ENCODE measurements at regions not wholly inside any gene's neighbourhood (a gene's known extent, or its start where the extent isn't known, plus 50 kb on each side); places are given as distances from the start of the nearest gene placed in this dataset.
"Not testable (repeated sequence)": the region's sequence is repeated elsewhere in the genome, so short reads cannot be mapped to it uniquely, and the experiment has no call there.

- DNase-seq (ENCODE audit: low read depth in 2 of 2, low spot score in 1 of 2): no peak
Observed at GRCh38 chr13:44887515-44887914, 101.8 kb downstream of the NUFIP1 start.

DNA sequence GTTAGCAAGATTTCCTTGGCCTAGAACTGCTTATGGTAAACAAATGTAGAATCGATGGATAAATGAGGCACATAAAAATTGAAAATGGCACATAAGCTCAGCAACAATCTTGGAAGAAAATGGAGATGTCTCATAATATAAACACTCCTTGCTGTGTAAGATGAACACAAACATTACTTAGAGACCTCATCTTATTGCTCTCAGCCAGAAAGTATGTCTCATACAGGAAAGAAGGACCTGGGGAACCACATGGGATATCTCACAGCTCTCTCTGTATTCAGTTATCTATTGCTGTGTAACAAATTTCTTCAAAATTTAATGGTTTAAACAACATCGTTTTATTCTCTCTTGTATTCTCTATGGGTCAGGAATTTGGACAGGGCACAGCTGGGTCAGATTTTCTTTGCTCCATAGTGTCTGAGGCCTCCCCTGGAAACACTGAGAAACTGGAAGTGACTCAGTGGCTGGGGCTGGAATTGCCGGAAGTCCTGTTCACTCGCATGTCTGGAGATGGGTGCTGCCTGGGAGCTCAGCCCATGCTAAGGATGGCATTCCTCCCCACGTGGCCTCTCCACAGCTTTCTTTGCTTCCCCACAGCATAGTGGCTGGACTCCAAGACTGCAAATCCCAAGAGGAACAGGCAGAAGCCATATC is 105.1 kb downstream of the NUFIP1 start:
- DNase-seq (ENCODE audit: low read depth in 2 of 2, low spot score in 1 of 2): no peak

- DNase-seq (ENCODE audit: low read depth in 2 of 2, low spot score in 1 of 2): no peak
Observed at GRCh38 chr13:44879452-44880058, 109.7 kb downstream of the NUFIP1 start.

DNA sequence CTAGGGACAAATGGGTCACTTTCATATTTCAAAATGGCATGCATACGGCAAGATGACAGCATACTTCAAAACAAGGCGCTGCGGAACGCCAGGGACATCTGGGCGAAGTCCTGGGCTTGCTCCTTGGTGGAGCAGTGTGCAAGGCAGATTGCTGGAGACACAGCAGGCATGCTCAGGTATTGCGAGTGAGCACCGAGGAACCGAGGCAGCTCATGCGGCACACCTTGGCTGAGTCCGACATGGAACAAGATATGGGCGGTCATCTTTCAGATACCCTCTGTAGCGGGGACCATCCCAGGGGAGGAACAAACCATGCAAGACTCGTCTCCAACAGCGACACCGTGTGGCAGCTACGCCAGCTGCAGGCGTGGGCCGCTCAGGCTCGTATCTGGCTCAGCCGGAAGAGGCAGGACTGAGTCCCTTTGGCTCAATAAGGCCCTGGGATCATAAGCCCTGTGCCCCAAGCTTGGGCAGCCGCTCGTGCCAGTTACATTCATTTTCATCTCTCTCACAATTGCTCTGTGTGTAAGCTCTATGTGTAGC is 112.4 kb downstream of the NUFIP1 start:
- DNase-seq (ENCODE audit: low read depth in 2 of 2, low spot score in 1 of 2): no peak

DNA sequence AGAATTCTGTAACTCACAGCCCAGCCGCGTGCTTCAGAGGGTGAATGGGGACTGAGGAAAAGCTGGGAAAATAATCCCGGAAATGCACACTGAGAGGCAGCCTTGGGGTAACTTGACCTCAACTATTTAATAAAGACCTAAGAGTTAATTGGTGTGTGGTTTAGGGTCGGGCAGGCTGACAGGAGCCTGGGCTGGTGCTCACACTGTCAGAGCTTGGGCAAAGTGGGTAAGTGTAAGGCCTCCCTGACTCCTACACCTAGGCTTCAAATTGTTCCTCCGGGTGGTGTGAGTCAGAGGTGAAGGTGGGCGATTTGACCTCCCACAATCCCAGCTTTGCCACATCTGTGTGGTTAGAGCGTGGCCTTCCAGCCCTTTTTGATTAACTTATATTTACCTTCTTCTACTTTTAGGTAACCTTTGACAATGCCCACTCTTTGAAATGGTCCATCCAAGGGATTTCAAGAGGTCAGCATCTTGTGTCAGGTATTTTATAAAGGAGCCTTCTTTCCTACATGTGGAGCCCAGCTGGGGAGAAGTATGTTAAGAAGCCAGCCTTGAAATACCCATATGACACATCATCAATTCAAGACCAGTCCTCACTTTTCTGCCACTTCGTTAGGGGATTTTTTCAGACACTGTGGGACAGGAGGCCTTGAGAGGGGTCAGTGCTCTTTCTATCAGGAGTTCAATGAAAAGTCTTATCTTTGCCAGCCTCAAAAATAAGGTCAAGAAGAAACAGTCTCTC is 114.2 kb downstream of the NUFIP1 start:
- DNase-seq (ENCODE audit: low read depth in 2 of 2, low spot score in 1 of 2): no peak

DNA sequence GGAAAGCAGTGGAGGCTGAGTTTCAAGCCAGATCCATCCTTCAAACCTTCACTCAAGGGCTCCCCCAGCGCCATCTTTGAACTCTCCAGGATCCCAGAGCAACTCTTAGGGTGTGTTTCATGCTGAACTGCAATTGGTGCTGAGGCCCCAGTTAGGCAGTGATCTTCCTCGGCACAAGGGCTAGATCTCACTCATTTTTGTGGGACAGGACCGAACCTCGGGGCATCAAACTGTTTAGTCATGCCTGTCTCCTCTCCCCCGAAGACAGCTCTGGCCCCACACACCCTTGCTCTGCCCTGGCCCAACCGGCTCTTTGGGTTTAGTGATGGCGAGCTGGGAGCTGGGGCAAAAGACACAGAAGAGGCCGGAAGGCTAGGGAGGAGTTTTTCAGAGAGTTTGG is 115.1 kb downstream of the NUFIP1 start:
- DNase-seq (ENCODE audit: low read depth in 2 of 2, low spot score in 1 of 2): no peak

DNA sequence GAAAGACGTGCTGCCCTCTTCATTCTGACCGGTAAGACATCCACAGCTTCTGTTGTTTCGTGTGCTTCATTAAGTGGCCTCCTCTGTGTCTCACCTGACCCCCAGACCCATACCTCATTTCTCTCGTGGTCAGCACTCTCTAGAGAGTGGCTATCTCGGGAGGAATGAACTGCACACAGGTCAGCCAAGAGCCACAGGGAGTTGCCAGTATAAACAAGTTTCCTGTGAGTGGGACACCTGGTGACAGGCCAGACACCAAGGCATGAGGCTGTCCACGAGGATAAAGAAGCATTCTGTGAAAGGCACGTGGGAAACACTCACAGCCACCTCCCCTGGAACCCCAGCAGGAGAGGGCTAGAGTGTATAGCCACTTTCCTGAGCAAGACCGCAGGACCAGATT is 115.8 kb downstream of the NUFIP1 start:
- DNase-seq (ENCODE audit: low read depth in 2 of 2, low spot score in 1 of 2): no peak

DNA sequence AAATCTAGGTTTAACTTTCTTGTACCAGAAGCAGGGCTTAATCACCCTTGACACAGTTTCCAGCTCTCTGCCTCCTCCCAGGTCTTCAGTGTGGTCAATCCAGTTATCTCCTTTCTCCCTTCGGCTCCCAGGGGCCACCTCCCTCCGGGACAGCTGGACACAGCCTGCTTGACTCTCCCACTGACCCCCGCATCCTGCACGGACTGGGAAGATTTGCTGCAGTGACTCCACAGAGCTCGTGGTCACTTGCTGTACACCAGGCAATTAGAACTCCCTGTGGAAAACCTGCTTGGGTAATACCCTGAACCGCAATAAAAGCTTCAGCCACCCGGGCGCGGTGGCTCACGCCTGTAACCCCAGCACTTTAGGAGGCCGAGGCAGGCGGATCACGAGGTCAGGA is 116.5 kb downstream of the NUFIP1 start:
- no peak for DNase-seq (ENCODE audit: low read depth in 2 of 2, low spot score in 1 of 2)

DNA sequence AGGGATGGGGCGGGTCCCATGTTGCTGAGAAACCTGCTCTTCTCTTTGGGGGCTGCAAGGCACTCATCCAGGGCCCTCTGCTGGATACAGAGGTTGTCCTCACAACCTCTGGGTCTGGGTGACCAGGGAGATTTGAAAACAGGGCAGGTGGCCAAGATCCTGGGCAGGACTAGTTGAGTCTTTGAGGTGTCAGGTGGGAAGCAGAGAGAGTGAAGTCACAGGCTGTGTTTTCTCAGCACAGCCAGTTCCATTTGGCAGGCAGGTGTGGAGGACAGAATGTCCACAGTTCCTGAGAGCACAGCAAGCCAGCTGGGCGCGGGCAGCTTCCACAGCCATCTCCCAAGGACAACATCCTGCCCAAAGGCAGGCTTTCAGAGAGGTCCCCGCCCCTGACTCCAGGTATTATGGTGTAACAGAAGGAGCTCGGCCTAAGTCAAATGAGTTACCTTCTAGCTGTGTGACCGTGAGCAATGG is 118.8 kb downstream of the NUFIP1 start:
- DNase-seq (ENCODE audit: low read depth in 2 of 2, low spot score in 1 of 2): no peak

- no peak for DNase-seq (ENCODE audit: low read depth in 2 of 2, low spot score in 1 of 2)
Observed at GRCh38 chr13:44869167-44869566, 120.1 kb downstream of the NUFIP1 start.

DNA sequence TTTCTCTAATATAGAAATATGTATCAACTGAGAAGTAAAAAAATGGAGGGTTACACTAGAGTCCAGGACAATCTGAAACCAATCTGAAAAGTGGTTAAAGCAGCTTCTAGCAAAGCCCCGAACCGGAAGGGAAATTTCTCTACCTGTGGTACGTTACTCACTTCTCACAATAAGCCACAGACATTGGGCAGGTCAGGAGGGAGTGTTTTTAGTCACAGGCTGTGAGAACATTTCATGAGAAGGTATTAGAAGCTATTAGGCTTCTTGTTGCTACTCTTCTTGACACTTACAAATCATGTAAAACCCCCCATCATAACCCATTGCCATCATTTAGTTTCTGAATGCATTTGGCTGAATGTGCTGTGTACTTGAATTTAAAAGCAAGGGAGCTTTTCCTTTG is 120.9 kb downstream of the NUFIP1 start:
- no peak for DNase-seq (ENCODE audit: low read depth in 2 of 2, low spot score in 1 of 2)

- DNase-seq (ENCODE audit: low read depth in 2 of 2, low spot score in 1 of 2): no peak
Observed at GRCh38 chr13:44867825-44868224, 121.4 kb downstream of the NUFIP1 start.

DNA sequence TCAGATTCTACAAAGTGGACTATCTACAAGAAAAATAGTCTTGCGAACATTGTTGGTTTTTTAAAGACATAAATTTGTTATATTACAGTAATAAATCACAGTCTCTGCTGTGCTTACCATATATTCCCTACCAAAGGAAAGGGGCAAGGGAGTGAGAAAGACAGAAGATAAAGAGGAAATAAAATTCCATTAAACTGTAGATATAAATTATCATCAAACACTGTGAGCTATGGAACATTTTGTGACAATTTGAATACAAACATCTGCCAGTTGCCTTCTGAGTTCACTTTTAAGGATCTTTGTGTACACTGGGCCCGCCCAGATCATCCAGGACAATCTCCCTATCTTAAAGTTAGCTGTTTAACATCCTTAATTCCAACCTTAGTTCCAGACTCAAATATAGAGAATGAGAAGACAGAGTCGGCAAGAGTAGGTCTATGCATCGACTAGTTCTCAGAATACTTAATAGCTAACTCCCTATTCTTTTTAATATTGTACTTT is 122.8 kb downstream of the NUFIP1 start:
- DNase-seq (ENCODE audit: low read depth in 2 of 2, low spot score in 1 of 2): no peak

- no peak for DNase-seq (ENCODE audit: low read depth in 2 of 2, low spot score in 1 of 2)
Observed at GRCh38 chr13:44865722-44866410, 123.4 kb downstream of the NUFIP1 start.

DNA sequence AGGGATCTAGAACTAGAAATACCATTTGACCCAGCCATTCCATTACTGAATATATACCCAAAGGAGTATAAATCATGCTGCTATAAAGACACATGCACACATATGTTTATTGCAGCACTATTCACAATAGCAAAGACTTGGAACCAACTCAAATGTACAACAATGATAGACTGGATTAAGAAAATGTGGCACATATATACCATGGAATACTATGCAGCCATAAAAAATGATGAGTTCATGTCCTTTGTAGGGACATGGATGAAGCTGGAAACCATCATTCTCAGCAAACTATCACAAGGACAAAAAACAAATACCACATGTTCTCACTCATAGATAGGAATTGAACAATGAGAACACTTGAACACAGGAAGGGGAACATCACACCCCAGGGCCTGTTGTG is 125.6 kb downstream of the NUFIP1 start:
- not testable (repeated sequence) for DNase-seq (ENCODE audit: low read depth in 2 of 2, low spot score in 1 of 2)

DNA sequence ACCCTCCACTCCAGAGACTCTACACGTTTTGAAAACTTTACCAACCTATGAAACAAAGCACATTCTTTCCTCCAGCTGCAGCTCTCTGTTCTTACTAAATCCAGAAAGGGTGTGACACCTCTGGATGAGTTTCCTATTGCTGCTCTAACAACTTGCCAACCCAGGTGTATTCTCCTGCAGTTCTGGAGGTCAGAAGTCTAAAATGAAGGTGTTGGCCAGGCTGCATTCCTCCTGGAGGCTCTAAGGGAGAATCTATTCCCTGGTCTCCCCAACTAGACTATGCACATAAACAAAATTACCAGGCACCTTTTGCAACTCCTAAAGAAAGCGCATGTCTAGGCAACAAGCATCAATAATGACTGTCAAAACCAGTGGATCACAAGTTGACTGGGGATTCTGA is 128.8 kb downstream of the NUFIP1 start:
- no peak for DNase-seq (ENCODE audit: low read depth in 2 of 2, low spot score in 1 of 2)

DNA sequence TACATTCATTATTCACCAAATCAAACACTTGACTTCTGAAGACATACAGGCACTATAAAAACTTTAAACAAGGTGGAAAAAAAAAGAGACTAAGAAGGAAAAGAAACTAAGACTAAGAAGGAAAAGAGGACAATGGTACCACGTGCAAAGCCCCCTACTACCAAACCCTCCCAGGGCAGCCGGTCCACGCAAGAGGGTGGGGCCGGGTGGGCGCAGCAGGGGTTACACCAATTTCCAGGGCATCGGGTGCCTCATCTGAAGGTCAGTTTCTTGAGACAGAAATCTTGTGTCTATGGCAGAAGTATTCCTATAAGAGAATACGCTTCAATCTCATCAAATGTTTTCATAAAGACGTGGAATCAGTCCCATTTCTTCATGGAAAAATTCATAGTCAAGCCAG is 131.5 kb downstream of the NUFIP1 start:
- no peak for DNase-seq (ENCODE audit: low read depth in 2 of 2, low spot score in 1 of 2)

DNA sequence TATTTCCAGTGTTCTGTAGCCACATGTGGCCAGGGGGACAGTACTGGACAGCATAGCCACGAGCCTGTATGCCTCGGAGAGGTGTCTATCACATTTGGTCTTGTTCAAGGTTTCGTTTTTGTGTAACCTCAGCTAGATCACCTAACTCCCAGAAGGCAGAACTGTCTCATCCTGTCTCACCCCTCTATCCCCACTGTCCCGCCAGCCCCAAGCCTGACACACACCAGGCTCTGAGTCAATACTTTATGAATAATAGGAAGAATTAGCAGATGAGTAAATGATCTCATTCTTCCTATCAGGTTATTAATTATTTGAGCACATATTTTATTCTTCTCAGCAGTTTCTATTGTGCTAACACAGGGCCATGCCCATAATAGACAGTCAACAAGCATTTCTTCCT is 132.2 kb downstream of the NUFIP1 start:
- no peak for DNase-seq (ENCODE audit: low read depth in 2 of 2, low spot score in 1 of 2)

- DNase-seq (ENCODE audit: low read depth in 2 of 2, low spot score in 1 of 2): no peak
Observed at GRCh38 chr13:44855860-44856259, 133.4 kb downstream of the NUFIP1 start.

GRCh38 chr13:44854313-44855060 is 134.8 kb downstream of the NUFIP1 start:
- no peak for DNase-seq (ENCODE audit: low read depth in 2 of 2, low spot score in 1 of 2)

- DNase-seq (ENCODE audit: low read depth in 2 of 2, low spot score in 1 of 2): no peak
Observed at GRCh38 chr13:44853641-44854040, 135.6 kb downstream of the NUFIP1 start.
